ENCODE measurements at regions not wholly inside any gene's neighbourhood (a gene's known extent, or its start where the extent isn't known, plus 50 kb on each side); places are given as distances from the start of the nearest gene placed in this dataset.

GRCh38 chr4:24243641-24244040, 340.7 kb downstream of the DHX15 start:
- no peaks in the 10 kb centered on the region for H3K27me3 Mint-ChIP-seq (ENCODE audit: low read depth in 2 of 2)

DNA sequence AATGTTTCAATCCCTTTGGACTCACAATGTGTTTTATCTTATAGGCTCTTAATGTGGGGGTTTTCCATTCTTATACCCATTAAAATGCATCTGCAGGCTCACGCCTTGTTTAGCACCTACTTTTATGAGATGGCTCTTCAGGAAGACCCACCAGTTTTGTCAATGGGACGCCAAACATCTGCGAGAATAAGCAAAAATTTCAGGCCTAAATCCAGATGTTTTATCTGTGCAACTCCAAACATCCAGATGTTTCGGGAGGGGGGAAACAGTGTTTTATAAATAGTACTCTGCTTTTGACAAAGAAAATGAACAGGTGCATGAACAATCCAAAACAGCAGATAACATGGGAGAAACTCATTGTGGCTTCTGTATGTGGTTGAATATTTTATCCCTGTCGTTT, 342.8 kb downstream of the DHX15 start:
- Mint-ChIP-seq H3K9me3 (peaks cover 3 to 4% of the 10 kb centered on the region in 2 donors), H3K36me3 (no peaks in the 10 kb centered on the region), H3K27ac (no peak overlapping the region), H3K4me1 (no peaks in the 10 kb centered on the region), H3K27me3 (ENCODE audit: low read depth in 2 of 2) (no peaks in the 10 kb centered on the region), H3K4me3 (no peak overlapping the region)
- DNase-seq (no peak), ATAC-seq (no peak)
- intact Hi-C loops (cut with micrococcal nuclease), result no loop called here
- WGBS (ENCODE audit: insufficient coverage), result 91% methylated on average over 5 of the region's 5 CpGs
- Histone ChIP-seq H3K4me3 (ENCODE audit: low read length) (no peak overlapping the region), H3K9me3 (ENCODE audit: control insufficient read depth, insufficient read depth, low read length) (no peaks in the 10 kb centered on the region), H3K36me3 (ENCODE audit: control insufficient read depth, insufficient read depth, low read length) (no peaks in the 10 kb centered on the region), H3K4me1 (ENCODE audit: control insufficient read depth, insufficient read depth, low read length) (no peaks in the 10 kb centered on the region), H3K27ac (ENCODE audit: low read length) (no peak overlapping the region), H3K27me3 (ENCODE audit: control insufficient read depth, insufficient read depth, low read length) (no peaks in the 10 kb centered on the region)
- TF ChIP-seq, protein P1, sequence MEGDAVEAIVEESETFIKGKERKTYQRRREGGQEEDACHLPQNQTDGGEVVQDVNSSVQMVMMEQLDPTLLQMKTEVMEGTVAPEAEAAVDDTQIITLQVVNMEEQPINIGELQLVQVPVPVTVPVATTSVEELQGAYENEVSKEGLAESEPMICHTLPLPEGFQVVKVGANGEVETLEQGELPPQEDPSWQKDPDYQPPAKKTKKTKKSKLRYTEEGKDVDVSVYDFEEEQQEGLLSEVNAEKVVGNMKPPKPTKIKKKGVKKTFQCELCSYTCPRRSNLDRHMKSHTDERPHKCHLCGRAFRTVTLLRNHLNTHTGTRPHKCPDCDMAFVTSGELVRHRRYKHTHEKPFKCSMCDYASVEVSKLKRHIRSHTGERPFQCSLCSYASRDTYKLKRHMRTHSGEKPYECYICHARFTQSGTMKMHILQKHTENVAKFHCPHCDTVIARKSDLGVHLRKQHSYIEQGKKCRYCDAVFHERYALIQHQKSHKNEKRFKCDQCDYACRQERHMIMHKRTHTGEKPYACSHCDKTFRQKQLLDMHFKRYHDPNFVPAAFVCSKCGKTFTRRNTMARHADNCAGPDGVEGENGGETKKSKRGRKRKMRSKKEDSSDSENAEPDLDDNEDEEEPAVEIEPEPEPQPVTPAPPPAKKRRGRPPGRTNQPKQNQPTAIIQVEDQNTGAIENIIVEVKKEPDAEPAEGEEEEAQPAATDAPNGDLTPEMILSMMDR (IDR thresholded peaks at IDR 0.05), result no peak

More at GRCh38 chr4:24243641-24244040, 340.7 kb downstream of the DHX15 start:
- H3K9me3 ChIP-seq (ENCODE audit: control insufficient read depth, insufficient read depth, low read length), result no peaks in the 10 kb centered on the region
- intact Hi-C loops (cut with micrococcal nuclease), result no loop called here
- no peaks in the 10 kb centered on the region for H3K27me3 ChIP-seq (ENCODE audit: control insufficient read depth, insufficient read depth, low read length)
- no peak for ATAC-seq
- H3K4me3 ChIP-seq (ENCODE audit: low read length), result no peak overlapping the region
- no peak for DNase-seq
- no peaks in the 10 kb centered on the region for H3K4me1 ChIP-seq (ENCODE audit: control insufficient read depth, insufficient read depth, low read length)
- Mint-ChIP-seq H3K36me3 (no peaks in the 10 kb centered on the region), H3K4me1 (no peaks in the 10 kb centered on the region), H3K4me3 (no peak overlapping the region), H3K9me3 (peaks cover 3 to 4% of the 10 kb centered on the region in 2 donors), H3K27ac (no peak overlapping the region)
- H3K27ac ChIP-seq (ENCODE audit: low read length), result no peak overlapping the region
- WGBS (ENCODE audit: insufficient coverage), result 29% methylated on average over 1 of the region's 2 CpGs
- TF ChIP-seq, protein P1 (IDR thresholded peaks at IDR 0.05), result no peak
- H3K36me3 ChIP-seq (ENCODE audit: control insufficient read depth, insufficient read depth, low read length), result no peaks in the 10 kb centered on the region

DNA sequence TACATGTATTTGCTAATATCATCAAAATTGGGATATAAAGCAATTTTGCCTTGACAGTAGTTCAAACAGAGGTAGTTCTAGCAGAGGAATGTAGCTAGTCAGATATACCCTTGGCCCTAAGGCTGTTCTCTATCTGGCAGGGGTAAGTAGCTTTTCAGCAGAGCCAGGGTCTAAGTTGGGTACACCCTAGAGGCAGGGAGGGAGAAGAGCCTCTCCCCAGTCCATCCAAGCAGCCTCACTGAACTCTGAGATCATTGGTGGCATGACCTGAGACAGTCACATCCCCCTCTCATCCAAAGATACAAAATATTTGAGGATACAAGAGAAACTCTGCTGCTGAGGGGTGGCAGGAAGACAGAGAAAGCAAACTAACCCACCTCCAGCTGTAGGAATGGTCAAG, 343.7 kb downstream of the DHX15 start:
- Histone ChIP-seq H3K27ac (ENCODE audit: low read length) (no peak overlapping the region), H3K4me3 (ENCODE audit: low read length) (no peak overlapping the region), H3K9me3 (ENCODE audit: control insufficient read depth, insufficient read depth, low read length) (no peaks in the 10 kb centered on the region), H3K36me3 (ENCODE audit: control insufficient read depth, insufficient read depth, low read length) (no peaks in the 10 kb centered on the region), H3K4me1 (ENCODE audit: control insufficient read depth, insufficient read depth, low read length) (no peaks in the 10 kb centered on the region), H3K27me3 (ENCODE audit: control insufficient read depth, insufficient read depth, low read length) (no peaks in the 10 kb centered on the region)
- no peak for DNase-seq
- TF ChIP-seq, protein P1 (IDR thresholded peaks at IDR 0.05), result no peak
- Mint-ChIP-seq H3K4me3 (no peak overlapping the region), H3K27me3 (ENCODE audit: low read depth in 2 of 2) (no peaks in the 10 kb centered on the region), H3K4me1 (no peaks in the 10 kb centered on the region), H3K36me3 (no peaks in the 10 kb centered on the region), H3K9me3 (peaks cover 2 to 3% of the 10 kb centered on the region in 2 donors), H3K27ac (no peak overlapping the region)
- intact Hi-C loops (cut with micrococcal nuclease), result no loop called here
- ATAC-seq, result no peak

GRCh38 chr4:24237709-24238108, 346.6 kb downstream of the DHX15 start:
- Histone ChIP-seq H3K36me3 (ENCODE audit: control insufficient read depth, insufficient read depth, low read length) (no peaks in the 10 kb centered on the region), H3K27ac (ENCODE audit: low read length) (no peak overlapping the region), H3K4me3 (ENCODE audit: low read length) (no peak overlapping the region), H3K27me3 (ENCODE audit: control insufficient read depth, insufficient read depth, low read length) (no peaks in the 10 kb centered on the region), H3K9me3 (ENCODE audit: control insufficient read depth, insufficient read depth, low read length) (no peaks in the 10 kb centered on the region), H3K4me1 (ENCODE audit: control insufficient read depth, insufficient read depth, low read length) (no peaks in the 10 kb centered on the region)
- H3K9me3 Mint-ChIP-seq, result peaks cover 0 to 2% of the 10 kb centered on the region in 2 donors
- H3K36me3 Mint-ChIP-seq, result no peaks in the 10 kb centered on the region
- no peaks in the 10 kb centered on the region for H3K4me1 Mint-ChIP-seq
- H3K27me3 Mint-ChIP-seq (ENCODE audit: low read depth in 2 of 2), result peaks cover 0 to 4% of the 10 kb centered on the region in 2 donors
- ATAC-seq (no peak), DNase-seq (no peak)
- no peak overlapping the region for H3K27ac Mint-ChIP-seq
- TF ChIP-seq, protein P1 (IDR thresholded peaks at IDR 0.05), result no peak
- intact Hi-C loops (cut with micrococcal nuclease), result no loop called here
- no peak overlapping the region for H3K4me3 Mint-ChIP-seq
- WGBS (ENCODE audit: insufficient coverage), result 89% methylated on average over 6 of the region's 7 CpGs
